Stimulated activated naive CD8-positive, alpha-beta T cell treated with anti-CD3 and anti-CD28 coated beads, Interleukin-15, Interleukin-2, amounts not matched to agents 100 ng/mL and 50 ng/mL, for 24 hours (primary cell): ENCODE measurements at regions not wholly inside any gene's neighbourhood (a gene's known extent, or its start where the extent isn't known, plus 50 kb on each side); places are given as distances from the start of the nearest gene placed in this dataset.
"Not testable (repeated sequence)": the region's sequence is repeated elsewhere in the genome, so short reads cannot be mapped to it uniquely, and the experiment has no call there.

Experiments
- H3K27ac Mint-ChIP-seq: one replicate; pipeline ENCODE4 v1.8.0; 2021; ENCODE audit warnings: mild to moderate bottlenecking, mixed read lengths
- H3K27me3 Mint-ChIP-seq: one replicate; pipeline ENCODE4 v1.8.0; 2021; ENCODE audit warnings: mixed read lengths
- H3K36me3 Mint-ChIP-seq: one replicate; pipeline ENCODE4 v1.8.0; 2021; ENCODE audit warnings: low read depth, mixed read lengths
- H3K4me1 Mint-ChIP-seq: one replicate; pipeline ENCODE4 v1.8.0; 2021; ENCODE audit warnings: low read depth, mixed read lengths
- H3K4me3 Mint-ChIP-seq: one replicate; pipeline ENCODE4 v1.8.0; 2021; ENCODE audit warnings: mild to moderate bottlenecking, mixed read lengths
- H3K9me3 Mint-ChIP-seq: one replicate; pipeline ENCODE4 v1.8.0; 2021; ENCODE audit warnings: mixed read lengths

GRCh38 chr1:229848752-229849677, 218.0 kb upstream of the GALNT2 start:
- Mint-ChIP-seq H3K4me1 (no peaks in the 10 kb centered on the region), H3K4me3 (no peak overlapping the region), H3K36me3 (no peaks in the 10 kb centered on the region), H3K27ac (no peak overlapping the region), H3K9me3 (no peaks in the 10 kb centered on the region), H3K27me3 (peaks cover 7% of the 10 kb centered on the region)

- Mint-ChIP-seq H3K4me1 (peaks cover 12% of the 10 kb centered on the region), H3K9me3 (no peaks in the 10 kb centered on the region), H3K27me3 (no peaks in the 10 kb centered on the region), H3K4me3 (no peak overlapping the region), H3K27ac (no peak overlapping the region), H3K36me3 (no peaks in the 10 kb centered on the region)
These were observed 215.5 kb upstream of the GALNT2 start for GRCh38 chr1:229851511-229851910.

DNA sequence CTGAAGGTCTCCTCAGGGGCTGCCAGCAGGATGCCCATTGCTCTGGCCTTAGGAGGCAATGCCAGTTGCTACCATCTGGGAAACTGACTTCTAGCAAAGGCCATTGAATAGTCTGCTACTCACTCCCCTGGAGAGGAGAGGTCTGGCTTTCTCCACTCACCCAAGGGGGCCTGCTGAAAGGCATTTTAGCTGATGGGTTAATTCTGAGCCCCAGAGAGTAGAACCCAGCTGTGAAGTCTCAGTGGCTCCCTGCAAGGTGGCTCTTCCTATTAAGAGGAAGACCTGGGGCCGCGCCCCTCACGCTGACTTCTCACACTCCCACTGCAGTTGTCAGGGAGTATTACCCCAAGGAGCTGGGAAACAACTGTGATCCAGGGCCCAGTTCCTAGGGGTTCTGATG, 213.3 kb upstream of the GALNT2 start:
- H3K9me3 Mint-ChIP-seq = no peaks in the 10 kb centered on the region
- H3K36me3 Mint-ChIP-seq = no peaks in the 10 kb centered on the region
- no peak overlapping the region for H3K27ac Mint-ChIP-seq
- H3K4me1 Mint-ChIP-seq = peaks cover 12% of the 10 kb centered on the region
- no peak overlapping the region for H3K4me3 Mint-ChIP-seq
- H3K27me3 Mint-ChIP-seq = no peaks in the 10 kb centered on the region

GRCh38 chr1:229854620-229855019, 212.4 kb upstream of the GALNT2 start:
- Mint-ChIP-seq H3K9me3 (no peaks in the 10 kb centered on the region), H3K4me3 (no peak overlapping the region), H3K4me1 (peaks cover 12% of the 10 kb centered on the region), H3K27ac (no peak overlapping the region), H3K27me3 (no peaks in the 10 kb centered on the region), H3K36me3 (no peaks in the 10 kb centered on the region)

DNA sequence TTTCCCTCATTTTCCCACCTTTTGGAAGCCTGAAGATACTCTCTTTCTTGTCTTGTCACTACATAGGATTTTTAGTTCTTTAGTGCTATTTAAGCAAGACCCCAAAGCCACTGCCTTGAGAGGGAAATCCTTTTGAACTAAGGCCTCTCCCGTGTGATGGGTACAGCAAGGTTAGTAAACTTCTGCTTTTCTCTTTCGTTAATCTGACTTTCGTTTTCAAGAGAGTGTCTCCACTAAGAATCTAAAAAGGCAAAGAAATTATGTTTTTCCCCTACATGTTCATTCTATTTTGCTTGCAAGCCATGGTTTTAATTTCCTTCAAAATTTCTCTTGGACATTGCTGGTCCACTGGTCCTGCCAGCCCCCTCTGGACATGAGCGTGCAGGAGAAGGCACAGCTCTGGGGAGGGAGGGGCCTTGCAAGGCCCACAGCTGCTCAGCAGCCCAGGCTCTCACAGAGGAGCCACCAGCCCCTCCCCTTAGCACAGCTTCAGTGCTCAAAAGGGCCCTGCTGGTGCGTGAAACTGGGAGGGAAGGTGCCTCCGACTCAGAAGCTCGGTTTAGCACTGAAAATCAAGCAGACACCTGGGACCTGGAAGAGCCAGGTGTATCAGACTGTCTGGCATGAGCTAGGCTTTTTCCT, 210.9 kb upstream of the GALNT2 start:
- Mint-ChIP-seq H3K27me3 (no peaks in the 10 kb centered on the region), H3K4me1 (peaks cover 12% of the 10 kb centered on the region), H3K27ac (no peak overlapping the region), H3K4me3 (peak overlapping the region; percentile 71), H3K36me3 (no peaks in the 10 kb centered on the region), H3K9me3 (no peaks in the 10 kb centered on the region)

GRCh38 chr1:229857585-229857984, 209.5 kb upstream of the GALNT2 start:
- Mint-ChIP-seq H3K4me3 (no peak overlapping the region), H3K9me3 (no peaks in the 10 kb centered on the region), H3K27me3 (peaks cover 4% of the 10 kb centered on the region), H3K27ac (no peak overlapping the region), H3K4me1 (peaks cover 12% of the 10 kb centered on the region), H3K36me3 (no peaks in the 10 kb centered on the region)

DNA sequence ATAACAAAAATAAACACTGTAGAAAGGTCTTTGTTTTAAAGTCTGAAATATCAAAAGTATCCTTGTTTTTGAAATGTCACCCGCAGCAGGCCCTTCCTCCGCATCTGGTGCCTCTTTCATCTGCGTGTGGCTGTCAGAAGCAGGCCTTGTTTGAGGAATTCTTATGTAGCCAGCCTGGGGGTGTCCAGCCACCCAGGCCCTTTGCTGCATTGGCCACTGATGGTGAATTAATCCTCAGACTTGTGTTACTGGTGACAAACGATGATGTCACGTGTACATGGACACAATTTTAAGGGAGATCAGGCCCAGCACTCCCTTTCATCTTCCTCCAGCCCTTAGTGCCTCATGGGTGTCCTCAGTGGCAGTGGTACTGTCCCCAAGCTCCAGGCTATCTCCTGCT, 208.0 kb upstream of the GALNT2 start:
- peaks cover 4% of the 10 kb centered on the region for H3K27me3 Mint-ChIP-seq
- H3K4me1 Mint-ChIP-seq = peaks cover 12% of the 10 kb centered on the region
- no peaks in the 10 kb centered on the region for H3K9me3 Mint-ChIP-seq
- H3K4me3 Mint-ChIP-seq = no peak overlapping the region
- H3K27ac Mint-ChIP-seq = no peak overlapping the region
- H3K36me3 Mint-ChIP-seq = no peaks in the 10 kb centered on the region

- peaks cover 4% of the 10 kb centered on the region for H3K4me1 Mint-ChIP-seq
- peaks cover 4% of the 10 kb centered on the region for H3K27me3 Mint-ChIP-seq
- H3K4me3 Mint-ChIP-seq = no peak overlapping the region
- no peaks in the 10 kb centered on the region for H3K36me3 Mint-ChIP-seq
- no peaks in the 10 kb centered on the region for H3K9me3 Mint-ChIP-seq
- no peak overlapping the region for H3K27ac Mint-ChIP-seq
These were observed 206.1 kb upstream of the GALNT2 start for GRCh38 chr1:229860926-229861325.

DNA sequence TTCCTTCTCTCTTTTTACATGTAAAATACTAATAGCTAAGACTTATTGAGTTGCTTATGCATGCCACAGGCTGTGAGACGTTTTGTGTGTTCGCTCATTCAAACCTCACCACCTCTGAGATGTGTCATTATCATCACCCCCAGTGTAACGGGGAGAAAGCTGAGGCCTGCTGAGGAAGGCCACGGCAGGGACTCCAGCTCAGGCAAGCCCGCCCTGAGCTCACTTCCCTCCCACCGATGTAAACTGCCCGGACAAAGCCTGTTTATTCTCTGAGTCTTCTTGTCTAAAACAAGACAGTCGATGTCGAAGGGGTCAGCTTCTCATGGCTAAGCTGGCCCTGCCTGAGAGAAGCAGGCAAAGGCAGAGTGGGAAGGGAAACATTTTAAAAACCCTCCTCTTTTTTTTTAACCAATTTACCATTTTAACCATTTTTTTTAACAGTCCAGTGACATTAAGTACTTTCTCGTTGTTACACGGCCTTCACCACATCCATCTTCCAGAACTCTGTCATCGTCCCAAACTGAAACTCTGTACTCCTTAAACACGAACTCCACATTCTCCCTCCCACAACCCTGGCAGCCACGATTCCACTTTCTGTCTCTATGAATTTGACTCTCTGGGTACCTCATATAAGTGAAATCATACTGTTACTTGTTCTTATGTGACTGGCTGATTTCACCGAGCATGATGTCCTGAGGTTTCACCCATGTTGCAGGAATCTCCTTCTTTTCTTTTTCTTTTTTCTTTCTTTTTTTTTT, 204.8 kb upstream of the GALNT2 start:
- no peaks in the 10 kb centered on the region for H3K36me3 Mint-ChIP-seq
- no peak overlapping the region for H3K27ac Mint-ChIP-seq
- H3K4me1 Mint-ChIP-seq = peaks cover 4% of the 10 kb centered on the region
- peaks cover 4% of the 10 kb centered on the region for H3K27me3 Mint-ChIP-seq
- H3K4me3 Mint-ChIP-seq = no peak overlapping the region
- no peaks in the 10 kb centered on the region for H3K9me3 Mint-ChIP-seq

GRCh38 chr1:229863651-229864545, 203.1 kb upstream of the GALNT2 start:
- H3K27ac Mint-ChIP-seq = no peak overlapping the region
- peaks cover 4% of the 10 kb centered on the region for H3K4me1 Mint-ChIP-seq
- H3K4me3 Mint-ChIP-seq = no peak overlapping the region
- H3K36me3 Mint-ChIP-seq = no peaks in the 10 kb centered on the region
- H3K9me3 Mint-ChIP-seq = no peaks in the 10 kb centered on the region
- H3K27me3 Mint-ChIP-seq = peaks cover 6% of the 10 kb centered on the region

DNA sequence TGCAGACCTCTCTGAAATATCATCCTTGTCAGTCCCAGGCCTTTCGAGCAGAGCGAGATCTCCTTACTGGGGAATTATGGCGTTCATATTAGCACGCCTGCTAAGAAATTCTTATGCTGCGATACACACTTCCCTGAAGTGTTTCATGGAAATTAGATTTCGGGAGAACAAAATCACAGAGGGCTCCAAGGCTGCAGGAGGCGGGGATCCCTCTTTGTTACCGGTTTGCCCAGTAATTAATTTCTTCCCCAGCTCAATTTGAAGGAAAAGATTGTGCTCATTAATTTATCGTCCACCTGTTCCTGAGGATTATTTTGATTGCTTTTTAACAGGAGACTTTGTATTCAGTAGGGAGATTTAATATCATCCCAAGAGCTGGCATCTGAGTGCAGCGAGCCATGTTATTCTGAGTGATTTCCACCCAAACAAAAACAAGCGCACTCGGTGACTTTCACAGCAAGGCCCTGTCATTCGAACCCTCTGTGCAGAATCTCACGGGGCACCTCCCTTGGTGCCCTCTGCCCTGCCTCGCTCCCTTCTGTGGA, 202.3 kb upstream of the GALNT2 start:
- Mint-ChIP-seq H3K27ac (no peak overlapping the region), H3K36me3 (no peaks in the 10 kb centered on the region)

GRCh38 chr1:229865321-229865720, 201.7 kb upstream of the GALNT2 start:
- not testable (repeated sequence) for H3K9me3 Mint-ChIP-seq, H3K4me3 Mint-ChIP-seq, H3K4me1 Mint-ChIP-seq, H3K27me3 Mint-ChIP-seq, H3K27ac Mint-ChIP-seq, H3K36me3 Mint-ChIP-seq

More for the DNA sequence above, 202.3 kb upstream of the GALNT2 start:
- H3K4me1 Mint-ChIP-seq = peaks cover 4% of the 10 kb centered on the region
- H3K9me3 Mint-ChIP-seq = no peaks in the 10 kb centered on the region
- H3K4me3 Mint-ChIP-seq = no peak overlapping the region
- H3K27me3 Mint-ChIP-seq = peaks cover 6% of the 10 kb centered on the region

GRCh38 chr1:229867726-229868125, 199.3 kb upstream of the GALNT2 start:
- no peaks in the 10 kb centered on the region for H3K9me3 Mint-ChIP-seq
- no peak overlapping the region for H3K27ac Mint-ChIP-seq
- no peak overlapping the region for H3K4me3 Mint-ChIP-seq
- peaks cover 3% of the 10 kb centered on the region for H3K27me3 Mint-ChIP-seq
- H3K36me3 Mint-ChIP-seq = no peaks in the 10 kb centered on the region
- peaks cover 4% of the 10 kb centered on the region for H3K4me1 Mint-ChIP-seq

DNA sequence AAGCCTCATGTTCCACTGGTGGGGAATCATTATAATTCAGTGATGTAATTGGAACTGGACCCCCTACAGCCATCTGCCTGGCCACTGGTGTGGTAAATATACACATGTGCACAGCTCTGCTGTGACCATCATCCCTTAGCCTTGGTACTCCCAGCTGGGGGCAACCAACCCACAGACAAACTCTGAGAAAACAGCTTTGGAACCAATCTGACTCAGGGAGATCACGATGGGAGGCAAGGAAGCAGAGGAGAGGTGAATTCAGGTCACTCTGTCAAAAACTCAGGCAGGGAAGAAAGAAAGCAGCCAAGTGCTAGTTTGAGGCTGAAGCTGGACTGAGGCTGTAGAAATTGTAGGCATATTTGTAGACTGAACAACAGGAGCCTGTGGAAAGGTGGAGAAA, 197.8 kb upstream of the GALNT2 start:
- H3K27ac Mint-ChIP-seq = no peak overlapping the region

More for the DNA sequence above, 197.8 kb upstream of the GALNT2 start:
- peaks cover 4% of the 10 kb centered on the region for H3K4me1 Mint-ChIP-seq
- no peak overlapping the region for H3K4me3 Mint-ChIP-seq
- H3K36me3 Mint-ChIP-seq = no peaks in the 10 kb centered on the region
- peaks cover 3% of the 10 kb centered on the region for H3K27me3 Mint-ChIP-seq
- H3K9me3 Mint-ChIP-seq = no peaks in the 10 kb centered on the region
